Neural cell (in vitro differentiated cells): ENCODE measurements at regions not wholly inside any gene's neighbourhood (a gene's known extent, or its start where the extent isn't known, plus 50 kb on each side); places are given as distances from the start of the nearest gene placed in this dataset.

Source experiments
- H2AFZ ChIP-seq: fragments of 200-600, 300-800 bp; sonication (generic), shearing (Covaris generic); 2 replicates; pipeline ENCODE4 v1.6.0; 2014; ENCODE audit warnings: low read depth, mild to moderate bottlenecking, antibody characterized with exemption, low read length, moderate library complexity
- H3F3A ChIP-seq: fragments of 200-600 bp; shearing (Covaris generic); 2 replicates; pipeline ENCODE4 v1.6.1; 2016; ENCODE audit warnings: mild to moderate bottlenecking, moderate library complexity, mixed read lengths, antibody characterized with exemption, low read length; ENCODE audit not compliant: insufficient read depth, poor library complexity, severe bottlenecking
- H3K27ac ChIP-seq: fragments of 200-600, 300-800 bp; sonication (generic), shearing (Covaris generic); 2 replicates; pipeline ENCODE4 v1.5.1; 2014; ENCODE audit warnings: mild to moderate bottlenecking, low read length, moderate library complexity
- H3K27me3 ChIP-seq: fragments of 300-800, 200-600 bp; sonication (generic), shearing (Covaris generic); 2 replicates; pipeline ENCODE4 v1.6.0; 2014; ENCODE audit warnings: mild to moderate bottlenecking, low read depth, low read length, moderate library complexity; ENCODE audit not compliant: insufficient read depth
- H3K36me3 ChIP-seq: fragments of 300-800, 200-600 bp; sonication (generic), shearing (Covaris generic); 2 replicates; pipeline ENCODE4 v1.5.1; 2014; ENCODE audit warnings: mild to moderate bottlenecking, antibody characterized with exemption, low read length, moderate library complexity; ENCODE audit not compliant: insufficient read depth
- H3K4me2 ChIP-seq: fragments of 300-800, 200-600 bp; sonication (generic), shearing (Covaris generic); 2 replicates; pipeline ENCODE4 v1.6.0; 2014; ENCODE audit warnings: mild to moderate bottlenecking, low read length
- H3K4me3 ChIP-seq: fragments of 300-800, 200-600 bp; sonication (generic), shearing (Covaris generic); 2 replicates; pipeline ENCODE4 v1.5.1; 2014; ENCODE audit warnings: mild to moderate bottlenecking, low read length, moderate library complexity
- H3K79me2 ChIP-seq: fragments of 200-600 bp; shearing (Covaris generic); replicated peaks from 2 replicates; pipeline ENCODE4 v1.6.0; 2014; ENCODE audit warnings: mild to moderate bottlenecking, low read length, moderate library complexity; ENCODE audit not compliant: insufficient read depth
- H3K9ac ChIP-seq: fragments of 300-800, 200-600 bp; sonication (generic), shearing (Covaris generic); 2 replicates; pipeline ENCODE4 v1.6.1; 2016; ENCODE audit warnings: mild to moderate bottlenecking, low read length, mixed read lengths
- H3K9me2 ChIP-seq: fragments of 200-600 bp; shearing (Covaris generic); 2 replicates; pipeline ENCODE4 v1.6.1; 2016; ENCODE audit warnings: mild to moderate bottlenecking, low read length, mixed read lengths; ENCODE audit not compliant: insufficient read depth
- H3K9me3 ChIP-seq: fragments of 200-600, 300-800 bp; sonication (generic), shearing (Covaris generic); 2 replicates; pipeline ENCODE4 v1.6.1; 2016; ENCODE audit warnings: mild to moderate bottlenecking, mixed run types, low read length, moderate library complexity, mixed read lengths
- H4K20me1 ChIP-seq: fragments of 200-600 bp; shearing (Covaris generic); 2 replicates; pipeline ENCODE4 v1.6.1; 2016; ENCODE audit warnings: mild to moderate bottlenecking, mixed run types; ENCODE audit not compliant: insufficient read depth
- EP300 ChIP-seq: fragments of 450-650 bp; conservative IDR thresholded peaks from 2 replicates; pipeline ENCODE4 v1.6.1; 2014; ENCODE audit warnings: antibody characterized with exemption, mild to moderate bottlenecking, moderate library complexity; ENCODE audit not compliant: poor library complexity, severe bottlenecking
- EZH2 ChIP-seq: fragments of 200-600, 300-800 bp; shearing (Covaris generic), sonication (generic); IDR thresholded peaks from 2 replicates; pipeline ENCODE4 v1.6.1; 2014; ENCODE audit warnings: antibody characterized with exemption, low read length, borderline replicate concordance, mild to moderate bottlenecking; ENCODE audit not compliant: insufficient read depth, poor library complexity, severe bottlenecking
- MXI1 ChIP-seq: fragments of 450-650 bp; conservative IDR thresholded peaks from 2 replicates; pipeline ENCODE4 v1.6.1; 2014; ENCODE audit warnings: antibody characterized with exemption, mild to moderate bottlenecking; ENCODE audit not compliant: poor library complexity, severe bottlenecking
- POLR2AphosphoS5 ChIP-seq: IDR thresholded peaks from 2 replicates; pipeline ENCODE4 v1.6.1; 2012
- RAD21 ChIP-seq: fragments of 450-650 bp; conservative IDR thresholded peaks from 2 replicates; pipeline ENCODE4 v1.6.1; 2014; ENCODE audit warnings: antibody characterized with exemption, mild to moderate bottlenecking, moderate library complexity
- REST ChIP-seq: IDR thresholded peaks from 2 replicates; pipeline ENCODE4 v1.6.1; 2012; ENCODE audit warnings: borderline replicate concordance
- SMC3 ChIP-seq: fragments of 450-650 bp; conservative IDR thresholded peaks from 2 replicates; pipeline ENCODE4 v1.6.1; 2014; ENCODE audit warnings: antibody characterized with exemption, mild to moderate bottlenecking, moderate library complexity; ENCODE audit not compliant: poor library complexity
- TAF1 ChIP-seq: IDR thresholded peaks from 2 replicates; pipeline ENCODE4 v1.6.1; 2012; ENCODE audit warnings: low read depth
- TF ChIP-seq, protein P1 (sequence below): fragments of 450-650 bp; IDR thresholded peaks from 2 replicates; pipeline ENCODE4 v1.5.1; 2014; ENCODE audit warnings: antibody characterized with exemption, mild to moderate bottlenecking, moderate library complexity; ENCODE audit not compliant: poor library complexity, severe bottlenecking

- no peaks in the 10 kb centered on the region for H3K27me3 ChIP-seq
- H3K79me2 ChIP-seq: no peaks in the 10 kb centered on the region
- H3K4me3 ChIP-seq: no peak overlapping the region
- H3K4me2 ChIP-seq: no peak overlapping the region
- no peak for TF ChIP-seq REST
- TF ChIP-seq MXI1: no peak
- TF ChIP-seq, protein P1, sequence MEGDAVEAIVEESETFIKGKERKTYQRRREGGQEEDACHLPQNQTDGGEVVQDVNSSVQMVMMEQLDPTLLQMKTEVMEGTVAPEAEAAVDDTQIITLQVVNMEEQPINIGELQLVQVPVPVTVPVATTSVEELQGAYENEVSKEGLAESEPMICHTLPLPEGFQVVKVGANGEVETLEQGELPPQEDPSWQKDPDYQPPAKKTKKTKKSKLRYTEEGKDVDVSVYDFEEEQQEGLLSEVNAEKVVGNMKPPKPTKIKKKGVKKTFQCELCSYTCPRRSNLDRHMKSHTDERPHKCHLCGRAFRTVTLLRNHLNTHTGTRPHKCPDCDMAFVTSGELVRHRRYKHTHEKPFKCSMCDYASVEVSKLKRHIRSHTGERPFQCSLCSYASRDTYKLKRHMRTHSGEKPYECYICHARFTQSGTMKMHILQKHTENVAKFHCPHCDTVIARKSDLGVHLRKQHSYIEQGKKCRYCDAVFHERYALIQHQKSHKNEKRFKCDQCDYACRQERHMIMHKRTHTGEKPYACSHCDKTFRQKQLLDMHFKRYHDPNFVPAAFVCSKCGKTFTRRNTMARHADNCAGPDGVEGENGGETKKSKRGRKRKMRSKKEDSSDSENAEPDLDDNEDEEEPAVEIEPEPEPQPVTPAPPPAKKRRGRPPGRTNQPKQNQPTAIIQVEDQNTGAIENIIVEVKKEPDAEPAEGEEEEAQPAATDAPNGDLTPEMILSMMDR: no peak
- TF ChIP-seq SMC3: no peak
- no peak for TF ChIP-seq EP300
- no peak for TF ChIP-seq RAD21
- TF ChIP-seq POLR2AphosphoS5: no peak
- no peak for TF ChIP-seq TAF1
- no peak for TF ChIP-seq EZH2
- no peaks in the 10 kb centered on the region for H4K20me1 ChIP-seq
- H2AFZ ChIP-seq: no peak overlapping the region
- H3K9ac ChIP-seq: no peak overlapping the region
- H3K27ac ChIP-seq: no peak overlapping the region
- H3K9me2 ChIP-seq: no peaks in the 10 kb centered on the region
- no peaks in the 10 kb centered on the region for H3K9me3 ChIP-seq
- H3F3A ChIP-seq: no peaks in the 10 kb centered on the region
- H3K36me3 ChIP-seq: no peaks in the 10 kb centered on the region
Measured at GRCh38 chr4:14371131-14371530, 631.1 kb upstream of the CPEB2 start.

DNA sequence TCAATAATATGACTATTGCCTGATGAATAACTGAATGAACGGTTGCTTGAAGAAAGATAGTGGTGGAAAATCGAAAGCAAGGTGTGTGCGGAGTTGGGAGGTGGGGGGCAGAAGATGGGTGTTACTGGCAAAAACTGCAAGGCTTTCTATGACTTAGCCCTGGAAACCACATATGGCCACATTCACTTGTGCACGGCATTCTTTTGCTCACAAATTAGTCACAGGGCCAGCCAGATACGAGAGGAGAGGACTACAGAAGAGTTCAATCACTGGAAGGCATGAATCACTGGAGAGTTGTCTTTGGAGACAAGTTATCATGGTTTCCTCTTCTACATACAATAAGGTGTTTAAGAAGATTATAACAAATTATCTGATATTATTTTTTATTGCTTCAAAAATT, 626.5 kb upstream of the CPEB2 start:
- H3K9me3 ChIP-seq: no peaks in the 10 kb centered on the region
- no peaks in the 10 kb centered on the region for H3K36me3 ChIP-seq
- H3K27me3 ChIP-seq: no peaks in the 10 kb centered on the region
- TF ChIP-seq SMC3 (no peak), POLR2AphosphoS5 (no peak), RAD21 (no peak)
- H3K9ac ChIP-seq: no peak overlapping the region
- no peaks in the 10 kb centered on the region for H3K9me2 ChIP-seq
- no peak overlapping the region for H3K27ac ChIP-seq
- no peak overlapping the region for H3K4me2 ChIP-seq
- H3K79me2 ChIP-seq: no peaks in the 10 kb centered on the region
- no peak overlapping the region for H2AFZ ChIP-seq
- H4K20me1 ChIP-seq: no peaks in the 10 kb centered on the region
- no peaks in the 10 kb centered on the region for H3F3A ChIP-seq
- no peak overlapping the region for H3K4me3 ChIP-seq

DNA sequence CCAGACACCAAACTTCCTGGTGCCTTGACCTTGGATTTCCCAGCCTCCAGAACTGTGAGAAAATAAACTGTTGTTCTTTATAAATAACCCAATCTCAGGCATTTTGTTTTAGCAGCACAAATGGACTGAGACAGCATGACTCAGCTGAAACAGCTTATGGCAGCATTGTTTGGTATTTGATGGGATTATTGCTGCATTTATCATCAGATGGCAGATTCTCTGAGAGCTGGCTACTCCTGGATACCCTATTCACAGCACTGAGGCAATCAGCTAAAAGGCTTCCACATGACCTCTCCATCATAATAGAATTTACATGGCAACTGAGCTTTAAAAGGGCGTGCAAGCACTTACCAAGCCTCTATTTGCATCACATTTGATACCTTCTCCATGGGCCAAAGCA, 623.1 kb upstream of the CPEB2 start:
- H3F3A ChIP-seq: no peaks in the 10 kb centered on the region
- H2AFZ ChIP-seq: no peak overlapping the region
- no peaks in the 10 kb centered on the region for H3K9me3 ChIP-seq
- H3K4me2 ChIP-seq: no peak overlapping the region
- TF ChIP-seq EZH2 (no peak), MXI1 (no peak), REST (no peak), POLR2AphosphoS5 (no peak)
- TF ChIP-seq, protein P1: no peak
- no peak overlapping the region for H3K4me3 ChIP-seq
- no peak overlapping the region for H3K27ac ChIP-seq
- no peak overlapping the region for H3K9ac ChIP-seq
- no peaks in the 10 kb centered on the region for H3K79me2 ChIP-seq
- H3K9me2 ChIP-seq: no peaks in the 10 kb centered on the region
- H4K20me1 ChIP-seq: no peaks in the 10 kb centered on the region
- H3K36me3 ChIP-seq: no peaks in the 10 kb centered on the region
- no peaks in the 10 kb centered on the region for H3K27me3 ChIP-seq
